Activated T-helper 1 cell treated with anti-CD3 and anti-CD28 coated beads, Interleukin-2, amount 50 U/mL, for 16 hours (primary cell): ENCODE measurements at regions not wholly inside any gene's neighbourhood (a gene's known extent, or its start where the extent isn't known, plus 50 kb on each side); places are given as distances from the start of the nearest gene placed in this dataset.
"Not testable (repeated sequence)": the region's sequence is repeated elsewhere in the genome, so short reads cannot be mapped to it uniquely, and the experiment has no call there.

Experiments used
- DNase-seq, 2 donors: peaks; one replicate each; pipeline ENCODE4 v3.0.0-alpha.2; 2020; ENCODE audit warnings: low read depth in 1 of 2, low spot score in 1 of 2

GRCh38 chrX:16319929-16320328, 152.6 kb downstream of the MAGEB17 start:
- DNase-seq = no peak

GRCh38 chrX:16320765-16321355, 153.6 kb downstream of the MAGEB17 start:
- no peak for DNase-seq

GRCh38 chrX:16333453-16333852, 166.2 kb downstream of the MAGEB17 start:
- no peak for DNase-seq

GRCh38 chrX:16335181-16335580, 167.9 kb downstream of the MAGEB17 start:
- no peak for DNase-seq

GRCh38 chrX:16347968-16348670, 180.8 kb downstream of the MAGEB17 start:
- DNase-seq = no peak

GRCh38 chrX:16357902-16358301, 190.6 kb downstream of the MAGEB17 start:
- DNase-seq = no peak

DNA sequence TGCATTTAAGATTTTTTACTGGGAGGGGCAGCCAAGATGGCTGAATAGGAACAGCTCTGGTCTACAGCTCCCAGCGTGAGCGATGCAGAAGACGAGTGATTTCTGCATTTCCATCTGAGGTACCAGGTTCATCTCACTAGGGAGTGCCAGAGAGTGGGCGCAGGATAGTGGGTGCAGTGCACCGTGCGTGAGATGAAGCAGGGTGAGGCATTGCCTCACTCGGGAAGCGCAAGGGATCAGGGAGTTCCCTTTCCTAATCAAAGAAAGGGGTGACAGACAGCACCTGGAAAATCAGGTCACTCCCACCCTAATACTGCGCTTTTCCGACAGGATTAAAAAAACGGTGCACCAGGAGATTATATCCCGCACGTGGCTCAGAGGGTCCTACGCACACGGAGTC, 192.8 kb downstream of the MAGEB17 start:
- DNase-seq = not testable (repeated sequence)

DNA sequence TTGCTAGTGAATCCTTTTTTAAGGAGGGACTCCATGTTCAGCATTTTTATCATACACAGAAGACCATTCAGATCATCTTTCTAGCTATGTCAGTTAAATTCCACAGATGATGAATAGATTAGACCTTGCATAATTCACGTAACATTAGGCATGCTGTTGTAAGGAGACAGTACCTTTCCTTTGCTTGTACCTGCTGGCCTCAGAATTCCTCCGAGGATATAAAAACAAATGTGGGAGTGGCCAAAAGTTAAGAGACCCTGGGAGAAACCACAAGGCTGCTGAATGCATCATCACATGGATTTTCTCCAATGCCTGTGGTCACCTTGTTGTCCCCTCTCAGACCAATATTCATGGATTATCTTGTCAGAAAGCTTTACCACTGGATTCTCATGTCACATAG, 201.4 kb downstream of the MAGEB17 start:
- DNase-seq = no peak

- DNase-seq = no peak
Observed at GRCh38 chrX:16376056-16376455, 208.8 kb downstream of the MAGEB17 start.

- no peak for DNase-seq
Observed at GRCh38 chrX:16386126-16386525, 218.8 kb downstream of the MAGEB17 start.

DNA sequence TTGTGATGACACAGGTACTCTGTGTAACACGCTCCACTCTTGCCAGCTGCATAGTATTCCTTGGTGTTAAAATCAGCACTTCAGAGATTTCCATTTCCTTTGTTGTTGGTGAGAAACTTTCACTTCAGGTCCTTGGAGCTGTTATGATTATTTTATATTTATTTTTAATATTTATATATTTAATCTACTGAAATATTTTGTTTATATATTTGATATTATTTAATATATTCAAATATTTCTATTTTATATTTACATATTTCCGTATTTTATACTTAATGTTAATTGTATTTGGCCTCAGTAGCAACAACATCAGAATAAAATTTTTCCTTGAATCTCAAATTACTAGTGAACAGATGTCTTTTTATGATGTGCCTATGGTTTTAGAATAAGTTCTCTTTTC, 225.3 kb downstream of the MAGEB17 start:
- DNase-seq = no peak

- no peak for DNase-seq
Observed at GRCh38 chrX:16394290-16394689, 227.0 kb downstream of the MAGEB17 start.

DNA sequence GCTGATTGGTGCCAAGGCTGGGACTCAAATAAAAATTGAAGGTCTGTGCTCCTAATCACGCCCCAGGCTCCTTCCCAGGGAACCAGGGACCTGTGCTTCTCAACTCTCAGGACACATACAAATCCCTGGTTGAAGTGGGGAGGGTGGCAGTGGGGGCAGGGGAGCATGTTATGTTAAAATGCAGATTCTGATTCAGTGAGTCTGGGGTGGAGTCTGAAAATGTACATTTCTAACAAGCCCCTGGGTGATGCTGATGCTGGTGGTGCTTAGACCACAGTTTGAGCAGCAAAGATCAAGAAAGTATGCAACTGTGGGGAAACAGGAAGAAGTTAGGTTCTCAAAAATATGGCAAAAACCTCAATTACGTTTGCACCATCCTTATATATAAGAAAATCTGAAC, 236.5 kb downstream of the MAGEB17 start:
- no peak for DNase-seq

DNA sequence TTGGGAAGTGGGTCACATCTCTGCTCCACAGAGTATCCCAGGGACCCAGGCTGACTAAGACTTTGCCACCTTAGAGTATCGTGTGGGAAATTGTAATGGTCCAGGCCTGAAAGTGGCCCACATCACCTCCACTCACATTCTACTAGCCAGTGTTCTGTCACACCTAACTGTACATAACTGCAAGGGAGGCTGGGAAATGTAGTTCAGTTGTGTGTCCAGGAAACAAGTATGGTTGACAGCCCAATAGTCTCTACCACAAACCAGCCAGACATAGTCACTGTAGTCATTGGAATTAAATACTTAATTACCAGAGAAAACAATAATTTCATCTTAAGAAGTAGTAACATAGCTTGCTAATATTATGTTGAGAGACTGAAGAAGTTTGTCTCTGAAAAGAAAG, 233.4 kb upstream of the S100G start:
- DNase-seq = no peak

DNA sequence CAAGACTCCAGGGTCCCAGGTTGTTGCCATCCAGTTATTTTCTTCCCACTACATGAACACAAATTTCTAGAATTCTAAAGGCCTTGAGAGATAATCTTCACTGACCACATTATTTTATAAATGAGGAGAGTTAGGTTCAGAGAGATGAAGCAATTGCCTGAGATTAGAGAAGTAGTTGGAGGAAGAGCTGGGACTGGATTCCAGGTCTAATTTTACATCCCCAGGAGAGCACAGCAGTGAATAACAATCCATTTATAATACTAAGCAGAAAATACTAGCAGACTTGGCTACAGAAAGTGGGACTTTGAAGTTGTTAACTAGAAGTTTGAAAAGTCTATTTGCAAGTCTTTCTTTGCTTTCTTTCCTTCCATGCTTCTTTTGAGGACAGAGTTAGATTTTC, 231.3 kb upstream of the S100G start:
- no peak for DNase-seq

GRCh38 chrX:16427668-16428067, 222.3 kb upstream of the S100G start:
- DNase-seq = no peak

DNA sequence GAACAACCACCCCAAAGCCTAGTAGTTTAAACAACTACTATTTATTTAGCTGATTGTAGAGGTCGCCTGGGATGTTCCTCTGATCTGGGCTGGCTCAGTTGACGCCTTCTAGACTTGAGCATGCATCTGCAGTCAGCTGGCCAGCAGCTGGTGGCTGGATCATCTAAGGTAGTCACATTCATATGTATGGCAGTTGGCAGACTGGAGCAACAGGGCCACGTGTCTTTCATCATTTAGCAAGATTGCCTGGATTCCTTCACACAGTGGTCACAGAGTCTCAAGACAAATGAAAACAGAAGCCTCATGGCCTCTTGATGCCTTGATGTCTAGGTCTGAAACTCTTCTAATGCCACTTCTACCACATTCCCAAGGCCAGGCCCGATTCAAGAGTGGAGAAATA, 220.6 kb upstream of the S100G start:
- DNase-seq = no peak

DNA sequence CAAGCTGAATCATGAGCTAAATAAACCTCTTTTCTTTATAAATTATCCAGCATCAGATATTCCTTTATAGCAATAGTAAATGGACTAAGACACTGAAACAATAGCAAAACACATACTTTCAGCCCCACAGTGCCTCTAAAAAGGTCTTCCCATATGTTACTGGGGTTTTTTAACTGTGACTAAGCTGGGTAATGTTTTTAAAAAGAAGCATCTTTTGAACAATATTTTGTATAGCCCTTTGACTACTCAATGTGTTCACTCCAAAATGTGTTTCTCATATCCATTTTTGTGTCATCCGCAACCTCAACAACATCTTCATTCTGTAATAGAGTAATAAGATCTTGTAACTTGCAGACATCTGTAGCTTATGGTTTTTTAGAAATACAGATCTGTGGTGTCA, 218.7 kb upstream of the S100G start:
- no peak for DNase-seq

GRCh38 chrX:16433021-16433420, 216.9 kb upstream of the S100G start:
- no peak for DNase-seq

GRCh38 chrX:16435399-16435986, 214.5 kb upstream of the S100G start:
- no peak for DNase-seq

DNA sequence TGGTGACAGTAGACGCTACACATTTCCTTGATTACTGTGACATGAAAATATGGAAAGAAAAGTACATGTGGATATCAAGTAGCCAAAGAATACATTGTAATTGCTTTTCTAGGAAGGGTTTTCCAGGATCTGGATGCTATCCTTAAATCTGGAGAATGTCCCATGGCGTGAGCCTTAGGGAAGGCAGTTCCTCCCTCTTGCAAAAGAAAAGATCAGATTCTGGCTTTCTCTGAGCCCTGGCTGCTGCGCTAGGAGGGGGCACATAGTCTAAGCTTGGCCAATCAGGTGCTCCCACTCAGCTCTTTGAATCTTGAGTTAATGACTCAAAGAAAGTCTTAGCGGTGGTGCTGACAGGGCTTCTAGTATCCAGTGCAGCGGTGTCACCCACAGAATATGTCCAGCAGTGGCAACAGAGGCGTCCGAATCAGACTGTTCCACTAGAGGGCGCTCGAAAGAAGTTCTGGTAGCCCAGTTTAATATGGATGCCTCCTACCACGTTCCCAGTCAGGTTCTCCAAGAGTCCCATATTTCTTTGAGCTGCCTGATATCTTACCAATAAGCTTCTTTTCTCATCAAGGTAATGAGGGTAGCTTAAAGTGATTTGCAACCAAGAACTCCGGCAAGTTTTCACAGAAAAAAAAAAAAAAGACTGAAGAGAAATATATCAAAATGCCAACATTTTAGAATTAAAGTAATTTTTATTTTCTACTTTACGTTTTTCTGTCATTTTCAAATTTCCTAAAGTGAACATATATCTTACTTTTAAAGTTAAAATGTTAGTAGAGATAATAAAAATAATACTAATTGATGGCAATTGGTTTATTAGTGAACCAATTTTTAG, 213.4 kb upstream of the S100G start:
- peak; percentile 16 to 26 for DNase-seq

DNA sequence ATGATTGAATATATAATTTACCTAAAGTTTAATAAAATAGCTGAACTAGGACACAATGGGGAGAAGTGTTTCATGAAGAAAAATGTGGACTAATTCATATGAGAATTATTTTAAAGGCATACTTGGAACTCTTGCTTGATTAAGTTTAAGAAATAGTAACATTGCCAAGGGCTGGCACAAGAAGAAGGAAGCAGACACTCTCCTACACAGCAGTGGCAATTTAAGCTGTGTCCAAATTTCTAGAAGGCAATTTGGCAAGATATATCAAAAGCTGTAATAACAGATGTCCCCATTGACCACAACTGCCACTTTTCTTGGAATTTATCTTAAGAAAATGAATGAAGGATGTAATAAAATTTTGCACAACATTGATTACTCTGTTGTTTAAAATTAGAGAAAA, 209.5 kb upstream of the S100G start:
- no peak for DNase-seq
